Fibroblast of lung (primary cell): ENCODE measurements at regions not wholly inside any gene's neighbourhood (a gene's known extent, or its start where the extent isn't known, plus 50 kb on each side); places are given as distances from the start of the nearest gene placed in this dataset.

ENCODE experiments used
- EZH2 ChIP-seq: IDR thresholded peaks from 2 replicates; pipeline ENCODE4 v1.5.1; 2012; ENCODE audit warnings: low read length, control low read depth, mild to moderate bottlenecking; ENCODE audit errors: missing control alignments
- TF ChIP-seq, protein P1 (sequence below), 2 donors: IDR thresholded peaks in 1 of 2; conservative IDR thresholded peaks in 1 of 2; 1 replicate in 1 of 2; 2 replicates in 1 of 2; pipeline ENCODE4 v1.5.1; 2011 to 2012; ENCODE audit warnings: low read length in 2 of 2, control low read depth in 1 of 2, inconsistent platforms in 1 of 2, low read depth in 1 of 2, mild to moderate bottlenecking in 1 of 2

GRCh38 chr3:95750097-95750496, 1064.3 kb upstream of the EPHA6 start:
- TF ChIP-seq, protein P1, sequence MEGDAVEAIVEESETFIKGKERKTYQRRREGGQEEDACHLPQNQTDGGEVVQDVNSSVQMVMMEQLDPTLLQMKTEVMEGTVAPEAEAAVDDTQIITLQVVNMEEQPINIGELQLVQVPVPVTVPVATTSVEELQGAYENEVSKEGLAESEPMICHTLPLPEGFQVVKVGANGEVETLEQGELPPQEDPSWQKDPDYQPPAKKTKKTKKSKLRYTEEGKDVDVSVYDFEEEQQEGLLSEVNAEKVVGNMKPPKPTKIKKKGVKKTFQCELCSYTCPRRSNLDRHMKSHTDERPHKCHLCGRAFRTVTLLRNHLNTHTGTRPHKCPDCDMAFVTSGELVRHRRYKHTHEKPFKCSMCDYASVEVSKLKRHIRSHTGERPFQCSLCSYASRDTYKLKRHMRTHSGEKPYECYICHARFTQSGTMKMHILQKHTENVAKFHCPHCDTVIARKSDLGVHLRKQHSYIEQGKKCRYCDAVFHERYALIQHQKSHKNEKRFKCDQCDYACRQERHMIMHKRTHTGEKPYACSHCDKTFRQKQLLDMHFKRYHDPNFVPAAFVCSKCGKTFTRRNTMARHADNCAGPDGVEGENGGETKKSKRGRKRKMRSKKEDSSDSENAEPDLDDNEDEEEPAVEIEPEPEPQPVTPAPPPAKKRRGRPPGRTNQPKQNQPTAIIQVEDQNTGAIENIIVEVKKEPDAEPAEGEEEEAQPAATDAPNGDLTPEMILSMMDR (conservative IDR thresholded peaks at IDR 0.05 in 1 of 2, IDR thresholded peaks at IDR 0.05 in 1 of 2; ENCODE audit: low read depth in 1 of 2, low read length in 2 of 2) = no peak
- no peak for TF ChIP-seq EZH2
